ENCODE measurements at regions not wholly inside any gene's neighbourhood (a gene's known extent, or its start where the extent isn't known, plus 50 kb on each side); places are given as distances from the start of the nearest gene placed in this dataset.

GRCh38 chr14:97538749-97539410, 741.7 kb downstream of the VRK1 start:
- TF ChIP-seq, protein P1, sequence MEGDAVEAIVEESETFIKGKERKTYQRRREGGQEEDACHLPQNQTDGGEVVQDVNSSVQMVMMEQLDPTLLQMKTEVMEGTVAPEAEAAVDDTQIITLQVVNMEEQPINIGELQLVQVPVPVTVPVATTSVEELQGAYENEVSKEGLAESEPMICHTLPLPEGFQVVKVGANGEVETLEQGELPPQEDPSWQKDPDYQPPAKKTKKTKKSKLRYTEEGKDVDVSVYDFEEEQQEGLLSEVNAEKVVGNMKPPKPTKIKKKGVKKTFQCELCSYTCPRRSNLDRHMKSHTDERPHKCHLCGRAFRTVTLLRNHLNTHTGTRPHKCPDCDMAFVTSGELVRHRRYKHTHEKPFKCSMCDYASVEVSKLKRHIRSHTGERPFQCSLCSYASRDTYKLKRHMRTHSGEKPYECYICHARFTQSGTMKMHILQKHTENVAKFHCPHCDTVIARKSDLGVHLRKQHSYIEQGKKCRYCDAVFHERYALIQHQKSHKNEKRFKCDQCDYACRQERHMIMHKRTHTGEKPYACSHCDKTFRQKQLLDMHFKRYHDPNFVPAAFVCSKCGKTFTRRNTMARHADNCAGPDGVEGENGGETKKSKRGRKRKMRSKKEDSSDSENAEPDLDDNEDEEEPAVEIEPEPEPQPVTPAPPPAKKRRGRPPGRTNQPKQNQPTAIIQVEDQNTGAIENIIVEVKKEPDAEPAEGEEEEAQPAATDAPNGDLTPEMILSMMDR (IDR thresholded peaks at IDR 0.05) = no peak
- no peak for TF ChIP-seq POLR2AphosphoS5 (IDR thresholded peaks at IDR 0.05)

Measured in suprapubic skin (tissue), 3 donors.